ENCODE measurements at regions not wholly inside any gene's neighbourhood (a gene's known extent, or its start where the extent isn't known, plus 50 kb on each side); places are given as distances from the start of the nearest gene placed in this dataset.

DNA sequence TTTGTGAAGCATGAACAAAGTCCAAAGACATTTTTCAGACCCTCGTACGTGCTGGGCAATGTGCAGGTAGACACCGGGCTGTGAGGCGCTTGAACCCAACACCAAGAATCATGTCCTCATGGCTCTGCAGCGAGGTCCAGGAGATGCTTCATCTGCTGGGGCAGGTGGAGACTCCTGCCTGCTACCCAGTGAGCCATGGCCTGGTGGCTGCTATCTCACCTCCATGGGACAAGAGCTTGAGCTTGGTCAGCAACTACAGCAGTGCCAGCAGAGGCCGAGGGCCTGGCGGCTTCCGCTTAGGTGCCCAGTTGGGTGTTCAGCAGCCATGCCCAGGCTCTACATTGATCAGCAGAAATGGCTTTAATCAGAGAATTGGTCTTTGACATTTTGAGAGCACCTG lies 281.0 kb upstream of the HS6ST1 start:
- H3K27ac Mint-ChIP-seq, result no peak overlapping the region
- H3K36me3 Mint-ChIP-seq (ENCODE audit: low read depth), result no peaks in the 10 kb centered on the region
- peaks cover 10% of the 10 kb centered on the region for H3K27me3 Mint-ChIP-seq (ENCODE audit: low read depth)
- no peaks in the 10 kb centered on the region for H3K9me3 Mint-ChIP-seq
- H3K4me1 Mint-ChIP-seq, result peaks cover 16% of the 10 kb centered on the region
- TF ChIP-seq, protein P1, sequence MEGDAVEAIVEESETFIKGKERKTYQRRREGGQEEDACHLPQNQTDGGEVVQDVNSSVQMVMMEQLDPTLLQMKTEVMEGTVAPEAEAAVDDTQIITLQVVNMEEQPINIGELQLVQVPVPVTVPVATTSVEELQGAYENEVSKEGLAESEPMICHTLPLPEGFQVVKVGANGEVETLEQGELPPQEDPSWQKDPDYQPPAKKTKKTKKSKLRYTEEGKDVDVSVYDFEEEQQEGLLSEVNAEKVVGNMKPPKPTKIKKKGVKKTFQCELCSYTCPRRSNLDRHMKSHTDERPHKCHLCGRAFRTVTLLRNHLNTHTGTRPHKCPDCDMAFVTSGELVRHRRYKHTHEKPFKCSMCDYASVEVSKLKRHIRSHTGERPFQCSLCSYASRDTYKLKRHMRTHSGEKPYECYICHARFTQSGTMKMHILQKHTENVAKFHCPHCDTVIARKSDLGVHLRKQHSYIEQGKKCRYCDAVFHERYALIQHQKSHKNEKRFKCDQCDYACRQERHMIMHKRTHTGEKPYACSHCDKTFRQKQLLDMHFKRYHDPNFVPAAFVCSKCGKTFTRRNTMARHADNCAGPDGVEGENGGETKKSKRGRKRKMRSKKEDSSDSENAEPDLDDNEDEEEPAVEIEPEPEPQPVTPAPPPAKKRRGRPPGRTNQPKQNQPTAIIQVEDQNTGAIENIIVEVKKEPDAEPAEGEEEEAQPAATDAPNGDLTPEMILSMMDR (IDR thresholded peaks at IDR 0.05; ENCODE audit: unreplicated experiment in 3 of 3), result no peak
- H3K4me3 Mint-ChIP-seq, result no peak overlapping the region

DNA sequence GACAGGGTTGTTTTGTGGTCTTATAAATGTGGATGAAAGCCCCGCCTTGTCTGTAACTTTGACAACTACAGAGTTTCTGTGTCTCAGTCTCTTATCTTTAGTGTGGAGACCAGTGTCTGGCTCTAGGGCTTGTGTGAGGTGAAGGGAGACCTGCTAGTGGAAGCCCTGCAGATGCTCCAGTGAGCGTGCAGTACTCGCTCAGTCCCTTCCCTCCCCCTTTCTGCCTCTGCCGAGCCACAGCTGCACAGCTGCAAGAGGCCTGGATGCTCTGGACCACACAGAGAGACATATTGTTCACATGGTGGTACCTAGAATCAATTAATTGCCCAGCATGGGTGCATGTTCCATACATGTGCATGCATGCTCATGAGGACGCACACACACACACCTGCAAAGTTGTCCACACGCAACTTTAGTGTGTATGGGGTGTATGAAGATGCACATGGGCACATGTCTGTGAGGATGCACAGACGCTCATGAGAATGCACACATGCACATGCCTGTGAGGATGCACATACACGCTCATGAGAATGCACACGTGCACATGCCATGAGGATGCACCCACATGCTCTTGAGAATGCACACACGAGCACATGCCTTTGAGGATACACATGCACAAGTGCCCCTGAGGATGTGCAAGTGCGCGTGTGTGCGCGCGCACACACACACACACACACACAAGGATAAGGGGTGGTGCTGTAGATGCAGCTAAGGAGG lies 282.1 kb upstream of the HS6ST1 start:
- H3K27me3 Mint-ChIP-seq (ENCODE audit: low read depth), result peaks cover 4% of the 10 kb centered on the region
- peak overlapping the region in 2 of 3 experiments; percentile 12 to 49 for H3K27ac Mint-ChIP-seq
- no peaks in the 10 kb centered on the region for H3K9me3 Mint-ChIP-seq
- peaks cover 10% of the 10 kb centered on the region for H3K4me1 Mint-ChIP-seq
- TF ChIP-seq, protein P1 (IDR thresholded peaks at IDR 0.05; ENCODE audit: unreplicated experiment in 3 of 3), result no peak
- no peak overlapping the region for H3K4me3 Mint-ChIP-seq
- H3K36me3 Mint-ChIP-seq (ENCODE audit: low read depth), result no peaks in the 10 kb centered on the region

DNA sequence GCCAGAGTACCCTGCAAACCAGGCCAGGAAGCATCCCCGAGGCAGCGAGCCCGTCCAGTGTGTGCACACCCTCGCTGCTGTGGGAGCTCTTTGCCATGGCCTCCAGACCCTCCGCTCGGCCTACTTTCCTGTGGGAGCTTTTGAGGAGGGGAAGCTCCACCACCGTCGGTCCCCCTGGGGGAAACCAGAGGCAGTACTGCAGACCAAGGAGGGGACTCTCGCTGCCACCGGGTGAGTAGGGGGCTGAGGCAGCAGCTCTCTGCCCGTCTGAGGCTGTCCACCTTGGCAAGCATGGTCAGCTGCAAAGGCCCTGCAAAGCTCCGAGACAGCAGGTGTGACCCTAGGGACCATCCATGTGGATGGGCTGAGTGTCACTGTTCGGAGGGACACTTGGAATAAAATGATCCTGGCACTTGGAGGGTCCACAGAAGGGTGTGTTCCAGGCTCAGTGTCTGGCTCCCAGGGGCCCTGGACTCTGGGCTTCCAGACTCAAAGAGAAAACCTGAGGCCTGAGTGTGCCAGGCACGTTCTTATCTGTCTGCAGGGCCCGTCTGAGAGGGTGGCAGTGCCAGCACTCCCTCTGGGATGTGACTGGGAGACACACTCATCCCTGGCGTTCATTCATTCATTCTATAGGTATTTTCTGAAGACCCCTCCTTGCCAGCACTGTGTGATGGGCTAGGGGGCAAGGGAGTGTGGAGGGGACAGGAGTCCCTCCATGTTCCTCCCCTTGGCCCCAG lies 282.8 kb upstream of the HS6ST1 start:
- H3K9me3 Mint-ChIP-seq, result no peaks in the 10 kb centered on the region
- no peaks in the 10 kb centered on the region for H3K36me3 Mint-ChIP-seq (ENCODE audit: low read depth)
- H3K4me1 Mint-ChIP-seq, result peaks cover 10% of the 10 kb centered on the region
- TF ChIP-seq, protein P1 (IDR thresholded peaks at IDR 0.05; ENCODE audit: unreplicated experiment in 3 of 3), result no peak
- peaks cover 4% of the 10 kb centered on the region for H3K27me3 Mint-ChIP-seq (ENCODE audit: low read depth)
- no peak overlapping the region for H3K27ac Mint-ChIP-seq
- H3K4me3 Mint-ChIP-seq, result no peak overlapping the region

DNA sequence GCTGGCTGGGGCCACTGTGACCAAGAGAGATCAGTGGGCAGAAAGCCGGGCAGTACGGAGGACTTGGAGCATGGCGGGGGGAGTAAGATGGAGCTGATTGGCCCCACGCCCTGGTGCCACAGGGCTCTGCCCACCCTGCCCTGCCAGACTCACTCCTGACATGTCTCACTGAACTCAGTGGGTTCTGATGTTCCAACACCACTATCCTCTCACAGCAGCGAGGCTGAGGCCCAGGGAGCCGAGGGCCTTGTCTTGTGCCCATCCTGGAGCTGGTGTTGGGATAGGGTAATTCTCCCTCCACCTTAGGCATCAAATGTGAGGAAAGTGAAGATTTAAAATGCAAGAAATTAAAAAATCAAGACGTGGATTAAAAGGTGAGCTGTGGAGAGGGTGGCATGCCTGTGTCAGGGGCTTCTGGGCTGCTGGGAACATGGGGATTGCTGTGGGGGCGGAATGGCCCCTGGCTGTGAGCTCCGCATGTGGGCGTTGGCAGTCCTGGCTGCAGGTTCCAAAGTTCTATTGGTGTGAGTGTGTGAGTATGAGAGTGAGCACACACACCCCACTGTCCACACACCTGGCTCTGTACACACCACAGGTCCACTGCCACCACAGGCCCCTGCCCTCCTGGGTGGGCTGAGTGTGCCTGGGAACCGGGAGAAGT lies 283.5 kb upstream of the HS6ST1 start:
- peaks cover 10% of the 10 kb centered on the region for H3K4me1 Mint-ChIP-seq
- no peak overlapping the region for H3K27ac Mint-ChIP-seq
- H3K27me3 Mint-ChIP-seq (ENCODE audit: low read depth), result peaks cover 4% of the 10 kb centered on the region
- TF ChIP-seq, protein P1 (IDR thresholded peaks at IDR 0.05; ENCODE audit: unreplicated experiment in 3 of 3), result no peak
- H3K9me3 Mint-ChIP-seq, result no peaks in the 10 kb centered on the region
- no peaks in the 10 kb centered on the region for H3K36me3 Mint-ChIP-seq (ENCODE audit: low read depth)
- no peak overlapping the region for H3K4me3 Mint-ChIP-seq

DNA sequence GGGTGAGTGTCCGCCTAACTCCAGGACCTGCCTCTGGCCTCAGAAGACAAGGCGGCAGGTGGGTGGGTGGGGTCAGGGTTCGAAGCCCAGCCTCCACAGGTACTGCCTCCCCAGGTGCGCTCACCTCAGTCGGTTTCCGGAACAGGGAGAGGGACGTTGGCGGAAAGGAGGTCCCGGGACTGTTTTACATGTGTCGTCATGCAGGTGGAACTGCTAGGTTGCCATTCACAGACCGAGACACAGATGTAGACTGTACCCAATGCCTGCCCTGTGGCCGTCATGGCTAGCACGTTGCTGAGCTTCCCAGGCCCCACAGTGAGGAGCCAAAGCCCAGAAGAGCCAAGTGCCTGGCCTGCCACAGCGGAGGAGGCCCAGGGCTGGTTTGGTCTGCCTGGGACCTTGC lies 284.0 kb upstream of the HS6ST1 start:
- Mint-ChIP-seq H3K36me3 (ENCODE audit: low read depth) (no peaks in the 10 kb centered on the region), H3K27ac (no peak overlapping the region), H3K4me3 (no peak overlapping the region), H3K9me3 (no peaks in the 10 kb centered on the region), H3K4me1 (peaks cover 10% of the 10 kb centered on the region), H3K27me3 (ENCODE audit: low read depth) (peaks cover 4% of the 10 kb centered on the region)
- TF ChIP-seq, protein P1 (IDR thresholded peaks at IDR 0.05; ENCODE audit: unreplicated experiment in 3 of 3), result no peak

Measured in nephron (organoid).